HG03378 (cell line): ENCODE measurements at regions not wholly inside any gene's neighbourhood (a gene's known extent, or its start where the extent isn't known, plus 50 kb on each side); places are given as distances from the start of the nearest gene placed in this dataset.
A peak's percentile ranks its signal among the peaks of the same experiment; 100 is the strongest.
"Not testable (repeated sequence)": the region's sequence is repeated elsewhere in the genome, so short reads cannot be mapped to it uniquely, and the experiment has no call there.

Experiments used
- ATAC-seq: cut with Tn5 transposase; IDR thresholded peaks from one replicate; pipeline ENCODE4 v1.9.1; 2021; ENCODE audit warnings: mild to moderate bottlenecking, moderate library complexity; ENCODE audit not compliant: unreplicated experiment

GRCh38 chr10:84626397-84627087 lies 298.2 kb downstream of the CCSER2 start:
- no peak for ATAC-seq

GRCh38 chr10:84632866-84633265 lies 304.5 kb downstream of the CCSER2 start:
- no peak for ATAC-seq

GRCh38 chr10:84634636-84635035 lies 306.2 kb downstream of the CCSER2 start:
- ATAC-seq = no peak

- ATAC-seq = not testable (repeated sequence)
These were observed 322.2 kb downstream of the CCSER2 start for GRCh38 chr10:84650628-84651027.

- ATAC-seq = peak; percentile 98
These were observed 326.3 kb downstream of the CCSER2 start for GRCh38 chr10:84654671-84655070.

- ATAC-seq = no peak
These were observed 330.6 kb downstream of the CCSER2 start for GRCh38 chr10:84659027-84659426.

- ATAC-seq = no peak
These were observed 331.4 kb downstream of the CCSER2 start for GRCh38 chr10:84659497-84660439.

GRCh38 chr10:84660450-84661159 lies 332.2 kb downstream of the CCSER2 start:
- ATAC-seq = no peak

GRCh38 chr10:84665211-84665610 lies 336.8 kb downstream of the CCSER2 start:
- ATAC-seq = no peak

- peak; percentile 55 for ATAC-seq
These were observed 337.6 kb downstream of the CCSER2 start for GRCh38 chr10:84665883-84666463.

- no peak for ATAC-seq
These were observed 339.9 kb downstream of the CCSER2 start for GRCh38 chr10:84668186-84668763.

- ATAC-seq = no peak
These were observed 346.7 kb downstream of the CCSER2 start for GRCh38 chr10:84675060-84675459.

GRCh38 chr10:84676536-84676935 lies 348.1 kb downstream of the CCSER2 start:
- ATAC-seq = no peak

GRCh38 chr10:84681781-84682180 lies 353.4 kb downstream of the CCSER2 start:
- no peak for ATAC-seq

- ATAC-seq = no peak
These were observed 355.2 kb downstream of the CCSER2 start for GRCh38 chr10:84683550-84683949.

- ATAC-seq = no peak
These were observed 355.8 kb downstream of the CCSER2 start for GRCh38 chr10:84683980-84684740.

GRCh38 chr10:84685047-84685660 lies 356.8 kb downstream of the CCSER2 start:
- no peak for ATAC-seq

- ATAC-seq = no peak
These were observed 364.6 kb downstream of the CCSER2 start for GRCh38 chr10:84693006-84693405.

GRCh38 chr10:84695902-84696301 lies 367.5 kb downstream of the CCSER2 start:
- ATAC-seq = no peak
